Right lobe of liver (tissue), 4 donors: ENCODE measurements at regions not wholly inside any gene's neighbourhood (a gene's known extent, or its start where the extent isn't known, plus 50 kb on each side); places are given as distances from the start of the nearest gene placed in this dataset.

Experiments used
- CTCF ChIP-seq, 4 donors: fragments of 200-600 bp in 3 of 4; fragments of 450-650 bp in 1 of 4; IDR thresholded peaks; one replicate each; pipeline versions ENCODE4 v1.5.1 to v1.8.0; 2016 to 2022; ENCODE audit warnings: antibody characterized with exemption in 4 of 4, mild to moderate bottlenecking in 2 of 4
- POLR2A ChIP-seq: fragments of 450-650 bp; IDR thresholded peaks from one replicate; pipeline ENCODE4 v1.6.1; 2017; ENCODE audit warnings: antibody characterized with exemption, mild to moderate bottlenecking
- donor health status: DM: no; HTN: no; CAD: no.
- donor health status: DM: no; HTN: no; CAD: no.
- donor health status: DM: no; HTN: yes; CAD: no.

DNA sequence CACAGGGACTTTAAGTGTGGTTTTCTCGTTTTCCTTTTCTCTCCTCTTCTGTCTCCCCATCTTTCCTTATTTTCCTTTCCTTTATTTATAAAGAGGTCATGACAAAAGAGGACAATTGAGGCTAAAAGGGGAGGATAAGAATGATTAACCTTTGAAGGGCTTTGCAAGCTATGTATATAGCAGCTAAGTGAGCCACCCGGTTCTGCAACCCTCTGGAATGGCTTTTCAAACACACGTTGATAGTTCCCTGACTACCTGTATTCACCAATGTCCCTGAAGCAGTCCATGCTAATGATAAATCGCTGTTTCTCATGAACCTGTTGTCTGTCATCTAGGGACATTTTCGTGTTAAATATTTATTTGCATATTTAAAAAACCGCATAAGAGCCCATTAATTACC, 124.4 kb upstream of the RALGAPA2 start:
- TF ChIP-seq CTCF (IDR thresholded peaks at IDR 0.05), result no peak
- no peak for TF ChIP-seq POLR2A
